ENCODE measurements at regions not wholly inside any gene's neighbourhood (a gene's known extent, or its start where the extent isn't known, plus 50 kb on each side); places are given as distances from the start of the nearest gene placed in this dataset.

GRCh38 chr5:114612406-114612805, 250.5 kb downstream of the KCNN2 start:
- WGBS = 69% methylated on average over 3 of the region's 3 CpGs
- DNase-seq (ENCODE audit: low spot score) = no peak

GRCh38 chr5:114581136-114581535, 219.3 kb downstream of the KCNN2 start:
- no peak for DNase-seq (ENCODE audit: low spot score)
- 43% methylated on average over 2 of the region's 2 CpGs for WGBS
- Histone ChIP-seq H3K9me3 (ENCODE audit: control insufficient read depth in 4 of 4, low read length in 3 of 4) (peaks cover 0 to 5% (median 1%) of the 10 kb centered on the region in 4 donors), H3K27ac (ENCODE audit: low read depth in 1 of 2, low read length in 2 of 2) (no peak overlapping the region), H3K4me3 (ENCODE audit: low read depth in 1 of 3, low read length in 3 of 3) (no peak overlapping the region), H3K9ac (ENCODE audit: low read depth in 1 of 2, low read length in 2 of 2) (no peak overlapping the region), H3K4me1 (ENCODE audit: control insufficient read depth in 4 of 4, insufficient read depth in 4 of 4, low read length in 3 of 4) (no peaks in the 10 kb centered on the region), H3K36me3 (ENCODE audit: control insufficient read depth in 4 of 4, insufficient read depth in 3 of 4, low read depth in 1 of 4, low read length in 3 of 4) (no peaks in the 10 kb centered on the region), H3K27me3 (ENCODE audit: control insufficient read depth in 4 of 4, insufficient read depth in 4 of 4, low read length in 3 of 4) (peaks cover 0 to 5% (median 0%) of the 10 kb centered on the region in 4 donors)
- no peak for TF ChIP-seq EGR1 (IDR thresholded peaks at IDR 0.05; ENCODE audit: low read depth in 2 of 2)
- TF ChIP-seq SP1 (IDR thresholded peaks at IDR 0.05) = no peak
- TF ChIP-seq ATF3 (IDR thresholded peaks at IDR 0.05) = no peak
- TF ChIP-seq TAF1 (conservative IDR thresholded peaks at IDR 0.05) = no peak
- TF ChIP-seq HNF4A (conservative IDR thresholded peaks at IDR 0.05) = no peak
- TF ChIP-seq RAD21 (IDR thresholded peaks at IDR 0.05) = no peak
- TF ChIP-seq CTCF (IDR thresholded peaks at IDR 0.05; ENCODE audit: low read depth, low read length, missing input control) = no peak
- TF ChIP-seq ZBTB33 (IDR thresholded peaks at IDR 0.05) = no peak
- no peak for TF ChIP-seq GABPA (IDR thresholded peaks at IDR 0.05 in 1 of 2, conservative IDR thresholded peaks at IDR 0.05 in 1 of 2)
- TF ChIP-seq NR2F2 (IDR thresholded peaks at IDR 0.05) = no peak
- no peak for TF ChIP-seq HNF4G (IDR thresholded peaks at IDR 0.05)
- TF ChIP-seq MAX (IDR thresholded peaks at IDR 0.05) = no peak
- TF ChIP-seq JUND (IDR thresholded peaks at IDR 0.05) = no peak
- TF ChIP-seq FOXA2 (IDR thresholded peaks at IDR 0.05) = no peak
- TF ChIP-seq FOXA1 (IDR thresholded peaks at IDR 0.05) = no peak
- TF ChIP-seq RXRA (IDR thresholded peaks at IDR 0.05) = no peak
- no peak for TF ChIP-seq REST (IDR thresholded peaks at IDR 0.05)
- TF ChIP-seq YY1 (IDR thresholded peaks at IDR 0.05) = no peak

More at GRCh38 chr5:114612406-114612805, 250.5 kb downstream of the KCNN2 start:
- Histone ChIP-seq H3K4me1 (ENCODE audit: control insufficient read depth in 4 of 4, insufficient read depth in 4 of 4, low read length in 3 of 4) (no peaks in the 10 kb centered on the region), H3K4me3 (ENCODE audit: low read depth in 1 of 3, low read length in 3 of 3) (no peak overlapping the region), H3K27ac (ENCODE audit: low read depth in 1 of 2, low read length in 2 of 2) (no peak overlapping the region), H3K36me3 (ENCODE audit: control insufficient read depth in 4 of 4, insufficient read depth in 3 of 4, low read depth in 1 of 4, low read length in 3 of 4) (no peaks in the 10 kb centered on the region), H3K9me3 (ENCODE audit: control insufficient read depth in 4 of 4, low read length in 3 of 4) (peaks cover 0 to 2% (median 0%) of the 10 kb centered on the region in 4 donors), H3K27me3 (ENCODE audit: control insufficient read depth in 4 of 4, insufficient read depth in 4 of 4, low read length in 3 of 4) (peaks cover 0 to 5% (median 0%) of the 10 kb centered on the region in 4 donors), H3K9ac (ENCODE audit: low read depth in 1 of 2, low read length in 2 of 2) (no peak overlapping the region)
- TF ChIP-seq MAX (IDR thresholded peaks at IDR 0.05) = no peak
- TF ChIP-seq JUND (IDR thresholded peaks at IDR 0.05) = no peak
- TF ChIP-seq RAD21 (IDR thresholded peaks at IDR 0.05) = no peak
- TF ChIP-seq GABPA (IDR thresholded peaks at IDR 0.05 in 1 of 2, conservative IDR thresholded peaks at IDR 0.05 in 1 of 2) = no peak
- TF ChIP-seq FOXA1 (IDR thresholded peaks at IDR 0.05) = no peak
- TF ChIP-seq SP1 (IDR thresholded peaks at IDR 0.05) = no peak

All from liver (tissue), 8 donors.